PFSK-1 (cell line): ENCODE measurements at regions not wholly inside any gene's neighbourhood (a gene's known extent, or its start where the extent isn't known, plus 50 kb on each side); places are given as distances from the start of the nearest gene placed in this dataset.

Experiments used
- FOXP2 ChIP-seq: optimal IDR thresholded peaks from 2 replicates; pipeline ENCODE3; 2011; ENCODE audit warnings: borderline replicate concordance, control low read depth, inconsistent platforms; ENCODE audit not compliant: insufficient read depth; ENCODE audit errors: extremely low read length, extremely low read depth
- POLR2AphosphoS5 ChIP-seq: IDR thresholded peaks from 2 replicates; pipeline ENCODE4 v1.6.1; 2012; ENCODE audit warnings: low read depth, mild to moderate bottlenecking, control low read depth, low read length, moderate library complexity
- REST ChIP-seq, 2 experiments: IDR thresholded peaks; 2 replicates each; pipeline versions ENCODE4 v1.6.1 to v1.8.0; 2011 to 2012; ENCODE audit warnings: low read depth in 2 of 2, low read length in 2 of 2, control low read depth in 1 of 2, inconsistent platforms in 1 of 2, mild to moderate bottlenecking in 1 of 2, moderate library complexity in 1 of 2; ENCODE audit not compliant: insufficient read depth in 1 of 2
- SIN3A ChIP-seq: IDR thresholded peaks from 2 replicates; pipeline ENCODE4 v1.6.1; 2012; ENCODE audit warnings: mild to moderate bottlenecking, low read length, moderate library complexity, borderline replicate concordance; ENCODE audit not compliant: insufficient read depth
- TAF1 ChIP-seq: IDR thresholded peaks from 2 replicates; pipeline ENCODE4 v1.6.1; 2012; ENCODE audit warnings: low read length, control low read depth, borderline replicate concordance; ENCODE audit not compliant: insufficient read depth

GRCh38 chr10:52390388-52390787, 76.3 kb downstream of the DKK1 start:
- TF ChIP-seq REST (IDR thresholded peaks at IDR 0.05; ENCODE audit: insufficient read depth in 1 of 2, low read depth in 2 of 2, low read length in 2 of 2), result no peak
- TF ChIP-seq FOXP2, result no peak
- TF ChIP-seq POLR2AphosphoS5, result no peak
- no peak for TF ChIP-seq SIN3A
- TF ChIP-seq TAF1, result no peak

GRCh38 chr10:52391927-52392602, 78.0 kb downstream of the DKK1 start:
- no peak for TF ChIP-seq SIN3A
- no peak for TF ChIP-seq TAF1
- TF ChIP-seq REST (IDR thresholded peaks at IDR 0.05; ENCODE audit: insufficient read depth in 1 of 2, low read depth in 2 of 2, low read length in 2 of 2), result no peak
- no peak for TF ChIP-seq FOXP2
- TF ChIP-seq POLR2AphosphoS5, result no peak

- TF ChIP-seq SIN3A, result no peak
- TF ChIP-seq TAF1, result no peak
- TF ChIP-seq POLR2AphosphoS5, result no peak
- no peak for TF ChIP-seq FOXP2
- no peak for TF ChIP-seq REST (IDR thresholded peaks at IDR 0.05; ENCODE audit: insufficient read depth in 1 of 2, low read depth in 2 of 2, low read length in 2 of 2)
Measured at GRCh38 chr10:52394246-52394645, 80.2 kb downstream of the DKK1 start.

- no peak for TF ChIP-seq POLR2AphosphoS5
- TF ChIP-seq TAF1, result no peak
Measured at GRCh38 chr10:52400562-52400961, 86.5 kb downstream of the DKK1 start.

GRCh38 chr10:52409195-52409594, 95.1 kb downstream of the DKK1 start:
- TF ChIP-seq REST (IDR thresholded peaks at IDR 0.05; ENCODE audit: insufficient read depth in 1 of 2, low read depth in 2 of 2, low read length in 2 of 2) (no peak), POLR2AphosphoS5 (no peak), SIN3A (no peak), TAF1 (no peak), FOXP2 (no peak)
